Esophagus squamous epithelium (tissue), 5 donors: ENCODE measurements at regions not wholly inside any gene's neighbourhood (a gene's known extent, or its start where the extent isn't known, plus 50 kb on each side); places are given as distances from the start of the nearest gene placed in this dataset.

Source experiments
- DNase-seq: peaks from one replicate; lab custom pipeline; 2025; lab: John Stamatoyannopoulos, UW
- H3K27ac ChIP-seq, 4 donors: fragments of 200-600 bp; sonication (generic); one replicate each; pipeline ENCODE4 v1.5.1; 2016 to 2019; ENCODE audit warnings: mild to moderate bottlenecking in 1 of 4
- H3K27me3 ChIP-seq, 4 donors: fragments of 200-600 bp; sonication (generic); 1 replicate in 3 of 4; 2 replicates in 1 of 4; pipeline versions ENCODE4 v1.5.1 to v1.6.0; 2017 to 2021; ENCODE audit warnings: antibody characterized with exemption in 1 of 4
- H3K36me3 ChIP-seq, 3 donors: fragments of 200-600 bp; sonication (generic); one replicate each; pipeline ENCODE4 v1.5.1; 2016 to 2019
- H3K4me1 ChIP-seq, 3 donors: fragments of 200-600 bp; sonication (generic); one replicate each; pipeline ENCODE4 v1.5.1; 2017 to 2019
- H3K4me3 ChIP-seq, 4 donors: fragments of 200-600 bp; sonication (generic); 1 replicate in 3 of 4; 2 replicates in 1 of 4; pipeline ENCODE4 v1.5.1; 2016 to 2019; ENCODE audit warnings: mild to moderate bottlenecking in 2 of 4, moderate library complexity in 1 of 4
- H3K9me3 ChIP-seq, 3 donors: fragments of 200-600 bp; sonication (generic); one replicate each; pipeline ENCODE4 v1.5.1; 2016 to 2019
- CTCF ChIP-seq, 6 experiments: fragments of 450-650 bp in 4 of 6; fragments of 200-600 bp in 2 of 6; sonication (generic) in 2 of 6; IDR thresholded peaks; one replicate each; pipeline ENCODE4 v1.5.1; 2016 to 2019; ENCODE audit warnings: antibody characterized with exemption in 6 of 6, mild to moderate bottlenecking in 4 of 6, moderate library complexity in 4 of 6
- POLR2A ChIP-seq, 4 donors: fragments of 450-650 bp; IDR thresholded peaks; one replicate each; pipeline ENCODE4 v1.6.1; 2017; ENCODE audit warnings: antibody characterized with exemption in 4 of 4, mild to moderate bottlenecking in 4 of 4, moderate library complexity in 3 of 4
- WGBS, 2 donors: methylation state at CpG; one replicate each; pipeline ENCODE4 v1.1.5; 2018; 5-methylcytosine and 5-hydroxymethylcytosine counted together
- intact Hi-C: fragments of 100-400 bp; cut with DNase I; formaldehyde crosslinking; loops from one replicate; pipeline ENCODE4 v1.15.0; 2022
- donor health status: DM: yes; HTN: yes; CAD: no.

GRCh38 chr7:82623812-82624211, 180.2 kb upstream of the CACNA2D1 start:
- TF ChIP-seq POLR2A (IDR thresholded peaks at IDR 0.05) (no peak), CTCF (IDR thresholded peaks at IDR 0.05) (no peak)
- no peak for DNase-seq
- intact Hi-C loops = no loop called here

GRCh38 chr7:82617156-82617555, 173.6 kb upstream of the CACNA2D1 start:
- H3K4me3 ChIP-seq = no peak overlapping the region
- DNase-seq = no peak
- TF ChIP-seq CTCF (IDR thresholded peaks at IDR 0.05) (no peak), POLR2A (IDR thresholded peaks at IDR 0.05) (no peak)
- intact Hi-C loops = no loop called here
- no peak overlapping the region for H3K27ac ChIP-seq
- H3K36me3 ChIP-seq = no peaks in the 10 kb centered on the region
- WGBS, 2 donors = 64 to 80% methylated on average over 1 of the region's 1 CpG
- H3K4me1 ChIP-seq = no peaks in the 10 kb centered on the region
- H3K9me3 ChIP-seq = no peaks in the 10 kb centered on the region
- no peaks in the 10 kb centered on the region for H3K27me3 ChIP-seq

More at GRCh38 chr7:82623812-82624211, 180.2 kb upstream of the CACNA2D1 start:
- H3K4me3 ChIP-seq = no peak overlapping the region
- no peaks in the 10 kb centered on the region for H3K36me3 ChIP-seq
- no peak overlapping the region for H3K27ac ChIP-seq
- H3K27me3 ChIP-seq = no peaks in the 10 kb centered on the region
- H3K9me3 ChIP-seq = no peaks in the 10 kb centered on the region
- H3K4me1 ChIP-seq = no peaks in the 10 kb centered on the region

DNA sequence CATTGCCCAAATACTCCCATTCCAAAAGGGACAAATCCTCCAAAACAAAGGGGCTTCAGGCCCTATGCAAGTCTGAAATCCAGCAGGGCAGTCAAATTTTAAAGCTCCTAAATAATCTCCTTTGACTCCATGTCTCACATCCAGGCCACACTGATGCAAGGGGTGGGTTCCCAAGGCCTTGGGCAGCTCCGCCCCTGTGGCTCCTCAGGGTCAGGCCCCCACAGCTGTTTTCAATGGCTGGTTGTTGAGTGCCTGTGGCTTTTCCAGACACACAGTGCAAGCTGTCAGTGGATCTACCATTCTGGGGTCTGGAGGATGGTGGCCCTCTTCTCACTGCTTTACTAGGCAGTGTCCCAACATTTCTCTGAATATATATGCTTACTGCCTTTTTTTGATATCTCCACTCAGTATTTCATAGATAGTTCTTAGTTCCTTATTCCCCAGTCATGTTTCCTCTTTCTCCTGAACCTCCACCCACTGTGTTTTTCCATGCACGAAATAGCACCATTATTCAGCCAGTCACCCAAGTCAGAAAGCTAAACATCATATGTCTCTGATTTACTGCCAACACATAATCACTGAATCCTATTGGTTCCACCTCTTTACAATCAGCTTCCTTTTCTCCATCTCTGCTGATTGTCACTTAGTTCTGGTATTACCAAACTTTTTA, 172.6 kb upstream of the CACNA2D1 start:
- H3K27ac ChIP-seq = no peak overlapping the region
- H3K27me3 ChIP-seq = no peaks in the 10 kb centered on the region
- no peaks in the 10 kb centered on the region for H3K4me1 ChIP-seq
- no peaks in the 10 kb centered on the region for H3K36me3 ChIP-seq
- TF ChIP-seq CTCF (IDR thresholded peaks at IDR 0.05) = no peak
- intact Hi-C loops = no loop called here
- no peak for DNase-seq
- no peaks in the 10 kb centered on the region for H3K9me3 ChIP-seq
- WGBS, 2 donors = 63 to 70% methylated on average over 2 of the region's 2 CpGs
- H3K4me3 ChIP-seq = no peak overlapping the region

DNA sequence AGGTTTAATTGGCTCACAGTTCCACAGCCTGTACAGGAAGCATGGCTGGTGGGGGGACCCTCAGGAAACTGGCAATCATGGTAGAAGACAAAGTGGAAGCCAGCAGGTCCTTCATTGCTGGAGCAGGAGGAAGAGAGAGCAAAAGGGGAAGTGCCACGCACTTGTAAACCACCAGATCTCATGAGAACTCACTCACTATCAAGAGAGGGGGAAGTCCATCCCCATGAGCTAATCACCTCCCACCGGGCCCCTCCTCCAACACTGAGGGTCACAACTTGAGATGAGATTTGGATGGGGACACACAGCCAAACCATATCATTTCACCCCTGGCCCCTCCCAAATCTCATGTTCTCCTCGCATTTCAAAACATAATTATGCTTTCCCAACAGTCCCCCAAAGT, 171.9 kb upstream of the CACNA2D1 start:
- Histone ChIP-seq H3K27ac (no peak overlapping the region), H3K4me3 (no peak overlapping the region), H3K9me3 (no peaks in the 10 kb centered on the region), H3K4me1 (no peaks in the 10 kb centered on the region), H3K27me3 (no peaks in the 10 kb centered on the region), H3K36me3 (no peaks in the 10 kb centered on the region)
- TF ChIP-seq CTCF (IDR thresholded peaks at IDR 0.05) (no peak), POLR2A (IDR thresholded peaks at IDR 0.05) (no peak)
- intact Hi-C loops = no loop called here
- 66 to 74% methylated on average over 3 of the region's 3 CpGs for WGBS, 2 donors
- DNase-seq = no peak

DNA sequence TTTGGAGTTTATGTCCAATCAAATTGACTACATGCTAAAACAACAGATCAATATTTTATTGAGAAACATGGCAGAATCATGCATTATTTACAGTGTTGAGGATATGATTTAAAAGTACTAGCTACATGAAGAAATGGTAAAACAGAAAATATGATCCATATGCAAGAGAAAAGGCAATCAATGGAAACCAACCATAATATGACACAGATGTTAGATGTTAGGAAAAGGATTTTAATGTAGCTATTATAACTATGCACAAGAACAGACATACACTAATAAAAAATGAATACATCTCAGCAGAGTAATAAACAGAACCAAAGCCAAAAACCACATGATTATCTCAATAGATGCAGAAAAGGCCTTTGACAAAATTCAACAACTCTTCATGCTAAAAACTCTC, 166.2 kb upstream of the CACNA2D1 start:
- H3K27ac ChIP-seq = no peak overlapping the region
- no peak overlapping the region for H3K4me3 ChIP-seq
- intact Hi-C loops = loop anchor here (10.0 kb wide), 1 partner anchor 565 kb away; no protein-coding TSS in a partner anchor
- TF ChIP-seq CTCF (IDR thresholded peaks at IDR 0.05) (no peak), POLR2A (IDR thresholded peaks at IDR 0.05) (no peak)
- no peak for DNase-seq
- H3K36me3 ChIP-seq = no peaks in the 10 kb centered on the region
- H3K9me3 ChIP-seq = no peaks in the 10 kb centered on the region
- no peaks in the 10 kb centered on the region for H3K4me1 ChIP-seq
- H3K27me3 ChIP-seq = no peaks in the 10 kb centered on the region
